ENCODE measurements at regions not wholly inside any gene's neighbourhood (a gene's known extent, or its start where the extent isn't known, plus 50 kb on each side); places are given as distances from the start of the nearest gene placed in this dataset.

DNA sequence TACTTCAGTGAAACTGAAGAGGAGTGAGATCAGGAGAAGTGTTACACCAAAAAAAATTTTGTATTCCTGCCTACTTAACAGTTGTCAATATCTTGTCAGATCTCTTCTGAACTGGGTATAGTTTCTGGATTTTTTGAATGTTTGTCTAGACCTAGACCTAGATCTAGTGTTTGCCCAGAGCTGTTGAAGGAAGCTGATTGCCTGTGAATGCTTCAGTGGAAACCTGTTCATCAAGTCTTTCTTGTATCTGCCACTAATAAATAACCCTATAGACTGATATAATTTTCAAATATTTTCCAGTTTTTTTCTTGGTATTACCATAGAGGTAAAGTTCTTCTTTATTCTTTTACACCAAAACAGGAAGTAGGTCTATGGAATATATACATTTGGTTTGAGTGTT, 781.5 kb upstream of the FBXO33 start:
- no peaks in the 10 kb centered on the region for H3K36me3 Mint-ChIP-seq (ENCODE audit: unreplicated experiment)
- no peak overlapping the region for H3K27ac Mint-ChIP-seq (ENCODE audit: unreplicated experiment)
- H3K4me3 Mint-ChIP-seq (ENCODE audit: unreplicated experiment), result no peak overlapping the region
- no peaks in the 10 kb centered on the region for H3K27me3 Mint-ChIP-seq (ENCODE audit: unreplicated experiment)
- no peak for DNase-seq
- no peaks in the 10 kb centered on the region for H3K4me1 Mint-ChIP-seq (ENCODE audit: low read depth, unreplicated experiment)
- H3K9me3 Mint-ChIP-seq (ENCODE audit: unreplicated experiment), result no peaks in the 10 kb centered on the region
- TF ChIP-seq, protein P1, sequence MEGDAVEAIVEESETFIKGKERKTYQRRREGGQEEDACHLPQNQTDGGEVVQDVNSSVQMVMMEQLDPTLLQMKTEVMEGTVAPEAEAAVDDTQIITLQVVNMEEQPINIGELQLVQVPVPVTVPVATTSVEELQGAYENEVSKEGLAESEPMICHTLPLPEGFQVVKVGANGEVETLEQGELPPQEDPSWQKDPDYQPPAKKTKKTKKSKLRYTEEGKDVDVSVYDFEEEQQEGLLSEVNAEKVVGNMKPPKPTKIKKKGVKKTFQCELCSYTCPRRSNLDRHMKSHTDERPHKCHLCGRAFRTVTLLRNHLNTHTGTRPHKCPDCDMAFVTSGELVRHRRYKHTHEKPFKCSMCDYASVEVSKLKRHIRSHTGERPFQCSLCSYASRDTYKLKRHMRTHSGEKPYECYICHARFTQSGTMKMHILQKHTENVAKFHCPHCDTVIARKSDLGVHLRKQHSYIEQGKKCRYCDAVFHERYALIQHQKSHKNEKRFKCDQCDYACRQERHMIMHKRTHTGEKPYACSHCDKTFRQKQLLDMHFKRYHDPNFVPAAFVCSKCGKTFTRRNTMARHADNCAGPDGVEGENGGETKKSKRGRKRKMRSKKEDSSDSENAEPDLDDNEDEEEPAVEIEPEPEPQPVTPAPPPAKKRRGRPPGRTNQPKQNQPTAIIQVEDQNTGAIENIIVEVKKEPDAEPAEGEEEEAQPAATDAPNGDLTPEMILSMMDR (IDR thresholded peaks at IDR 0.05; ENCODE audit: partially characterized antibody, unreplicated experiment), result no peak

DNA sequence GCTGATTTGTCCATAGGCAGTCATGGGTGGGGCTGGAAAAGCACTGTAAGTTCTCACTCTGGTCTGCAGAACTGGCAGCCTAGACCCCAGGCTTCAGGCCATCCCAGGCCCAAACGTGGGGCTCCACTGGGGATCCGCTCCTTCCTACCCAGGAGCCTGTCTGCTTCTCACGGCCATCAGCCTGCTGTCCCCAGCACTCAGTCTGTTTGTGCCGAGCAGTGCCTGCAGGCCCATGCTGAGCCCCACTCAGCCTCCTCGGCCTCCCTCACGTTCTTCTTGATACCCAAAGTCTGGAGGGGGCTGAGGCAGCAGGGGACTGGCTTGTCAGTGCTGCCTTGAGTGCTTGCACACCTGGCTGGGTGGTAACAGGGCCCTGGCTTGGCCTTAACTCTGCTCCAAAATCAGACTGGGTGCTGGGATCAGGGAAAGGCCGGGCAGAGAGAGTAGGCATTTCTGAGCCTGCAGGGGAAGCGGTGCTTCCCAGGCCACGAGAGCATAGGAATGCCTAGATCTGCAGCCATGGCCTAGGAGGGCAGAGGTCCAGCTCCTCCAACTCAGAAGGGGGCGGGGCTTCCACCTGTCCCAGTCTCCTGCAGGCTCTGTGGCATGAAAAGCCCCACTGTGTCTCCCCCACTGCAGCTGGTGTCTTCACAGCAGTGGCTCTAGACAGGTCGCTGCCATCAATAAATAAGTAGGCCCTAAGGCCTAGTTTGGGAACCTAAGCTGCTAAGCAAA, 772.4 kb upstream of the FBXO33 start:
- no peak for DNase-seq
- no peak overlapping the region for H3K27ac Mint-ChIP-seq (ENCODE audit: unreplicated experiment)
- peaks cover 3% of the 10 kb centered on the region for H3K36me3 Mint-ChIP-seq (ENCODE audit: unreplicated experiment)
- H3K4me1 Mint-ChIP-seq (ENCODE audit: low read depth, unreplicated experiment), result no peaks in the 10 kb centered on the region
- H3K27me3 Mint-ChIP-seq (ENCODE audit: unreplicated experiment), result no peaks in the 10 kb centered on the region
- H3K4me3 Mint-ChIP-seq (ENCODE audit: unreplicated experiment), result no peak overlapping the region
- H3K9me3 Mint-ChIP-seq (ENCODE audit: unreplicated experiment), result no peaks in the 10 kb centered on the region
- TF ChIP-seq, protein P1 (IDR thresholded peaks at IDR 0.05; ENCODE audit: partially characterized antibody, unreplicated experiment), result no peak

DNA sequence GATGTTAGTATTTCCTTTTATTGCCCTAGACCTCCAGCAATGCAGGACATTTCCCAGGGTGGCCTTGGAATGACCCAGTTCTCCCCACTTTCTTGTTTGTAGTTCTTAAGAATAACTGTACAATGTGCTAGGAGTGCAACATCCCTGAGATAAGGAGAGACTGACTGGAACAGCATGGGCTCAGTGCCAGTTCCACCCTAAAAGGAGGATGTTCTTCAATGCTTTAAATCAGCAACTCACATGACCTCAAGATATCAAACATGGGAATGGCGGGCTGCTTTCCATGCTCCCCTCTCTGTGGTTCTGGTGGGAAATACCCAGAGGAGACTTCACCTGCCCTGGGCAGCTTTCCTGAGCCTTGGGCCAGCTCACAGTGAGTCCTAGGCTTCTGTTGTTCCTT, 766.9 kb upstream of the FBXO33 start:
- DNase-seq, result no peak
- H3K9me3 Mint-ChIP-seq (ENCODE audit: unreplicated experiment), result no peaks in the 10 kb centered on the region
- no peaks in the 10 kb centered on the region for H3K4me1 Mint-ChIP-seq (ENCODE audit: low read depth, unreplicated experiment)
- TF ChIP-seq, protein P1 (IDR thresholded peaks at IDR 0.05; ENCODE audit: partially characterized antibody, unreplicated experiment), result no peak
- no peak overlapping the region for H3K27ac Mint-ChIP-seq (ENCODE audit: unreplicated experiment)
- no peak overlapping the region for H3K4me3 Mint-ChIP-seq (ENCODE audit: unreplicated experiment)
- H3K27me3 Mint-ChIP-seq (ENCODE audit: unreplicated experiment), result no peaks in the 10 kb centered on the region
- H3K36me3 Mint-ChIP-seq (ENCODE audit: unreplicated experiment), result peaks cover 3% of the 10 kb centered on the region

DNA sequence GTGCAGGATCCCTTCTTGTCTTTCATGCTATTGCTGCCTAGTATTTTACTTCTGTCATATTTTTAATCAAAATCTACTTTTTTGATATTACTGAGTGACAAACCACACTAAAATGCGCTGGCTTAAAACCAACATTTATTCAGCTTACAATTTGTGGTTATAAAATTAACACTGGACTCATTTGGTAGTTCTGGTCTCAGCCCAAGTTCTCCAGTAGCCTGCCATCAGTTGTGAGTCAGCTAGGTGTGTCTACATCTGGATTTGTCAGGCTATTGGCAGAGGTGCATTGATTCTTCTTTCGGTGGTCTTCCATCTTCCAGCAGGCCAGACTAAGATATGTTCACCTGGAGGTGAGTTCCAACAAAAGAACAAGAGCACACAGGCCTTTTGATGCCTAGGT, 765.1 kb upstream of the FBXO33 start:
- H3K27ac Mint-ChIP-seq (ENCODE audit: unreplicated experiment), result no peak overlapping the region
- no peak for DNase-seq
- H3K9me3 Mint-ChIP-seq (ENCODE audit: unreplicated experiment), result no peaks in the 10 kb centered on the region
- no peaks in the 10 kb centered on the region for H3K4me1 Mint-ChIP-seq (ENCODE audit: low read depth, unreplicated experiment)
- no peaks in the 10 kb centered on the region for H3K27me3 Mint-ChIP-seq (ENCODE audit: unreplicated experiment)
- no peak overlapping the region for H3K4me3 Mint-ChIP-seq (ENCODE audit: unreplicated experiment)
- TF ChIP-seq, protein P1 (IDR thresholded peaks at IDR 0.05; ENCODE audit: partially characterized antibody, unreplicated experiment), result no peak
- H3K36me3 Mint-ChIP-seq (ENCODE audit: unreplicated experiment), result no peaks in the 10 kb centered on the region

DNA sequence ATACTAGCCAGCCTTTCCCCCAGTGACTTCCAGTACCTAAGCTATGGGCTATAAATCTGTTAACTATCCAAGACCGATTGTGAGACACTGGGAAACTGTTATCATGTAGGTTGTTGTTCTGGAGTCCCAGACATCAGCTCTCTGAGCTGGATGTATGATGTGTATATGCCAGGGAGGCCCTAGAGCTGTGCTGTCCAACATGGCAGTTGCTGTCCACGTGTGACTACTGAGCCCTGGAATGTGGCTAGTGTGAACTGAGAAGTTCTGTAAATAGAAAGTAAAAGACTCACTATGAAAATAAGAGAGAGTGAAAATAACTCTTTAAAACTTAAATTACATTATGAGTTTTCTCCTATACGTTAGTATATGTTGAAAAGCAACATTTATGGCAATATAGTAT, 755.8 kb upstream of the FBXO33 start:
- H3K27me3 Mint-ChIP-seq (ENCODE audit: unreplicated experiment), result no peaks in the 10 kb centered on the region
- H3K4me3 Mint-ChIP-seq (ENCODE audit: unreplicated experiment), result no peak overlapping the region
- no peaks in the 10 kb centered on the region for H3K36me3 Mint-ChIP-seq (ENCODE audit: unreplicated experiment)
- TF ChIP-seq, protein P1 (IDR thresholded peaks at IDR 0.05; ENCODE audit: partially characterized antibody, unreplicated experiment), result no peak
- no peaks in the 10 kb centered on the region for H3K4me1 Mint-ChIP-seq (ENCODE audit: low read depth, unreplicated experiment)
- DNase-seq, result no peak
- no peak overlapping the region for H3K27ac Mint-ChIP-seq (ENCODE audit: unreplicated experiment)
- H3K9me3 Mint-ChIP-seq (ENCODE audit: unreplicated experiment), result no peaks in the 10 kb centered on the region

All from glutamatergic neuron (in vitro differentiated cells).